Fibroblast of skin of left quadriceps (primary cell): ENCODE measurements at regions not wholly inside any gene's neighbourhood (a gene's known extent, or its start where the extent isn't known, plus 50 kb on each side); places are given as distances from the start of the nearest gene placed in this dataset.
"Not testable (repeated sequence)": the region's sequence is repeated elsewhere in the genome, so short reads cannot be mapped to it uniquely, and the experiment has no call there.

Experiments used
- DNase-seq, 2 experiments: peaks; one replicate each; pipeline ENCODE4 v3.0.0-alpha.2; 2013; ENCODE audit warnings: low read depth in 2 of 2

GRCh38 chr7:84880326-84880997 lies 306.4 kb downstream of the SEMA3D start:
- DNase-seq: not testable (repeated sequence)

GRCh38 chr7:84879570-84880325 lies 307.1 kb downstream of the SEMA3D start:
- DNase-seq: no peak

- DNase-seq: no peak
Observed at GRCh38 chr7:84877943-84878570, 308.8 kb downstream of the SEMA3D start.

- no peak for DNase-seq
Observed at GRCh38 chr7:84876061-84876821, 310.6 kb downstream of the SEMA3D start.

- no peak for DNase-seq
Observed at GRCh38 chr7:84865560-84865959, 321.3 kb downstream of the SEMA3D start.

GRCh38 chr7:84857336-84857735 lies 329.5 kb downstream of the SEMA3D start:
- no peak for DNase-seq

- no peak for DNase-seq
Observed at GRCh38 chr7:84855758-84856157, 331.1 kb downstream of the SEMA3D start.

GRCh38 chr7:84848974-84849372 lies 337.9 kb downstream of the SEMA3D start:
- not testable (repeated sequence) for DNase-seq

GRCh38 chr7:84848219-84848973 lies 338.5 kb downstream of the SEMA3D start:
- DNase-seq: peak in 1 of 2 experiments; percentile 30

- no peak for DNase-seq
Observed at GRCh38 chr7:84847790-84848189, 339.1 kb downstream of the SEMA3D start.

GRCh38 chr7:84847038-84847437 lies 339.8 kb downstream of the SEMA3D start:
- no peak for DNase-seq

- DNase-seq: no peak
Observed at GRCh38 chr7:84845971-84846370, 340.9 kb downstream of the SEMA3D start.

- DNase-seq: no peak
Observed at GRCh38 chr7:84844771-84845170, 342.1 kb downstream of the SEMA3D start.

GRCh38 chr7:84841809-84842208 lies 345.0 kb downstream of the SEMA3D start:
- DNase-seq: peak; percentile 73 to 80

GRCh38 chr7:84838857-84839256 lies 348.0 kb downstream of the SEMA3D start:
- DNase-seq: no peak

- DNase-seq: peak; percentile 86 to 90
Observed at GRCh38 chr7:84837405-84837804, 349.5 kb downstream of the SEMA3D start.

- no peak for DNase-seq
Observed at GRCh38 chr7:84829719-84830118, 357.1 kb downstream of the SEMA3D start.

GRCh38 chr7:84824057-84824651 lies 362.7 kb downstream of the SEMA3D start:
- DNase-seq: no peak

GRCh38 chr7:84823530-84823929 lies 363.3 kb downstream of the SEMA3D start:
- no peak for DNase-seq

GRCh38 chr7:84822941-84823510 lies 363.8 kb downstream of the SEMA3D start:
- no peak for DNase-seq
